A673 (cell line): ENCODE measurements at regions not wholly inside any gene's neighbourhood (a gene's known extent, or its start where the extent isn't known, plus 50 kb on each side); places are given as distances from the start of the nearest gene placed in this dataset.

ENCODE experiments used
- BruUV-seq: library from RNA; stranded (reverse); fragments of 400-500 nt; replicated peaks from 2 replicates; lab custom pipeline; 2021; lab: Mats Ljungman, UMichigan
- CTCF ChIA-PET: fragments of 300-600 bp; sonication (Branson Sonifier 250); formaldehyde crosslinking; loops from one replicate; lab custom pipeline; 2022; ENCODE audit warnings: antibody characterized with exemption; lab: Charles Lee
- POLR2A ChIA-PET: fragments of 300-600 bp; sonication (Branson Sonifier 250); formaldehyde crosslinking; loops from one replicate; lab custom pipeline; 2022; ENCODE audit warnings: antibody characterized with exemption; ENCODE audit not compliant: low non-redundant PET; lab: Charles Lee
- DNase-seq: peaks from one replicate; pipeline ENCODE4 v3.0.0-alpha.2; 2015; ENCODE audit warnings: low spot score
- H3K27ac ChIP-seq: fragments of 200-600 bp; sonication (generic); 2 replicates; pipeline ENCODE4 v1.5.1; 2016; ENCODE audit warnings: mixed run types, low read depth, mild to moderate bottlenecking, mixed read lengths, antibody characterized with exemption, low read length; ENCODE audit not compliant: poor library complexity, severe bottlenecking
- H3K27me3 ChIP-seq: fragments of 200-600 bp; sonication (generic); replicated peaks from 2 replicates; pipeline ENCODE4 v1.6.1; 2017; ENCODE audit warnings: mixed run types, low read depth, mild to moderate bottlenecking, mixed read lengths, antibody characterized with exemption, low read length; ENCODE audit not compliant: insufficient read depth, poor library complexity
- H3K36me3 ChIP-seq: fragments of 200-600 bp; sonication (generic); 2 replicates; pipeline ENCODE4 v1.6.1; 2016; ENCODE audit warnings: mixed run types, mild to moderate bottlenecking, mixed read lengths, antibody characterized with exemption, low read length; ENCODE audit not compliant: insufficient read depth, poor library complexity, severe bottlenecking
- H3K4me1 ChIP-seq: fragments of 200-600 bp; sonication (generic); 2 replicates; pipeline ENCODE4 v1.6.1; 2017; ENCODE audit warnings: mixed run types, mild to moderate bottlenecking, mixed read lengths, antibody characterized with exemption, low read length; ENCODE audit not compliant: insufficient read depth, poor library complexity, severe bottlenecking
- H3K4me3 ChIP-seq: fragments of 200-600 bp; sonication (generic); 2 replicates; pipeline ENCODE4 v1.5.1; 2016; ENCODE audit warnings: low read depth, mixed run types, mild to moderate bottlenecking, mixed read lengths, low read length; ENCODE audit not compliant: poor library complexity, severe bottlenecking
- H3K9me3 ChIP-seq: fragments of 200-600 bp; sonication (generic); 2 replicates; pipeline ENCODE4 v1.6.1; 2016; ENCODE audit warnings: mixed run types, low read depth, mild to moderate bottlenecking, mixed read lengths, antibody characterized with exemption, low read length; ENCODE audit not compliant: poor library complexity, severe bottlenecking
- EZH2 ChIP-seq: fragments of 200-600 bp; sonication (generic); IDR thresholded peaks from 2 replicates; pipeline ENCODE4 v1.6.1; 2017; ENCODE audit warnings: borderline replicate concordance, low read depth, mild to moderate bottlenecking, mixed read lengths, antibody characterized with exemption, low read length; ENCODE audit not compliant: poor library complexity, severe bottlenecking
- intact Hi-C: fragments of 100-400 bp; cut with micrococcal nuclease; formaldehyde crosslinking; loops from one replicate; pipeline ENCODE4 v1.10.0; 2022; ENCODE audit not compliant: unreplicated experiment
- TF ChIP-seq, protein P1 (sequence below): fragments of 300-800, 200-600 bp; sonication (generic); conservative IDR thresholded peaks from 2 replicates; pipeline ENCODE4 v1.5.1; 2017; ENCODE audit warnings: low read depth, mild to moderate bottlenecking, antibody characterized with exemption, low read length, moderate library complexity, mixed read lengths

DNA sequence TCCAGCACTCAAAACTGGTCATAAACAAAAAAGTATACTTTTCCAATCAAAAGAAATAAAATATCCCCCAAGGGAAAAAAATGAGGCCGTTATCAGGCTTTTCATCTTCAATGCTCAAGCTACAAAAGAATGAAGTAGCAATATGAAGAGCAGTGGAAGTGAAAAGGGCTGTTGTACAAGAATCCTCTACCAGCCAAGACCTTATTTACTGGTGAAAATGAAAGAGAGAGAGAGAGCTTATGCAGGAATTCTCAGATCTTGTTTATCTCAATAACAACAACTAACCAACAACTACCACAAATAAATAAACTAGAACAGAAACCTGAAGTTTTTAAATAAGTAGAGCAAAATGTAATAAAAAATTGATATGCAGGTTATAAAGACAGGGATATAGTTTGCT lies 400.6 kb downstream of the HDGFL1 start:
- DNase-seq, result no peak
- POLR2A ChIA-PET, result no interaction called here
- Histone ChIP-seq H3K27ac (no peak overlapping the region), H3K27me3 (no peaks in the 10 kb centered on the region), H3K36me3 (no peaks in the 10 kb centered on the region), H3K4me3 (no peak overlapping the region), H3K4me1 (no peaks in the 10 kb centered on the region), H3K9me3 (no peaks in the 10 kb centered on the region)
- TF ChIP-seq EZH2, result no peak
- TF ChIP-seq, protein P1, sequence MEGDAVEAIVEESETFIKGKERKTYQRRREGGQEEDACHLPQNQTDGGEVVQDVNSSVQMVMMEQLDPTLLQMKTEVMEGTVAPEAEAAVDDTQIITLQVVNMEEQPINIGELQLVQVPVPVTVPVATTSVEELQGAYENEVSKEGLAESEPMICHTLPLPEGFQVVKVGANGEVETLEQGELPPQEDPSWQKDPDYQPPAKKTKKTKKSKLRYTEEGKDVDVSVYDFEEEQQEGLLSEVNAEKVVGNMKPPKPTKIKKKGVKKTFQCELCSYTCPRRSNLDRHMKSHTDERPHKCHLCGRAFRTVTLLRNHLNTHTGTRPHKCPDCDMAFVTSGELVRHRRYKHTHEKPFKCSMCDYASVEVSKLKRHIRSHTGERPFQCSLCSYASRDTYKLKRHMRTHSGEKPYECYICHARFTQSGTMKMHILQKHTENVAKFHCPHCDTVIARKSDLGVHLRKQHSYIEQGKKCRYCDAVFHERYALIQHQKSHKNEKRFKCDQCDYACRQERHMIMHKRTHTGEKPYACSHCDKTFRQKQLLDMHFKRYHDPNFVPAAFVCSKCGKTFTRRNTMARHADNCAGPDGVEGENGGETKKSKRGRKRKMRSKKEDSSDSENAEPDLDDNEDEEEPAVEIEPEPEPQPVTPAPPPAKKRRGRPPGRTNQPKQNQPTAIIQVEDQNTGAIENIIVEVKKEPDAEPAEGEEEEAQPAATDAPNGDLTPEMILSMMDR, result no peak
- no TSS peak for BruUV-seq
- CTCF ChIA-PET, result no interaction called here
- intact Hi-C loops, result no loop called here

DNA sequence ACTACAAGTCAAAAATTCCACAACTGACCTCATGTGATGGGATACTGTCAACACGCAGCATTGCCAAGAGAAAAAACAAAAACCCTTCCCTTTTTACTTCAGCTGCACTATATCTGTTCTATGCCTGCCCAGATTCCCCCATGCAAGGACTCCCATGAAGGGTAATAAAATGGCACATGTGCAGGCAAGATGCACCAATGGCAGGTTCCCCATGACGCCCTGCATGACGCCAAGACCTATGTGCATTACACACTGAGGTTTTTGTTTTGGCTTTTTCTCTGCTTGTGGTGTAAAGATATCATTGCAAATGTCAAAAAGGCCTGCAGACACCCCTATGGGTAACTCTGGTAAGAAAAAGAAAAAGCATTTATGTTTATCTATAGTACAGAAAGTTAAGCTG lies 403.4 kb downstream of the HDGFL1 start:
- POLR2A ChIA-PET, result no interaction called here

DNA sequence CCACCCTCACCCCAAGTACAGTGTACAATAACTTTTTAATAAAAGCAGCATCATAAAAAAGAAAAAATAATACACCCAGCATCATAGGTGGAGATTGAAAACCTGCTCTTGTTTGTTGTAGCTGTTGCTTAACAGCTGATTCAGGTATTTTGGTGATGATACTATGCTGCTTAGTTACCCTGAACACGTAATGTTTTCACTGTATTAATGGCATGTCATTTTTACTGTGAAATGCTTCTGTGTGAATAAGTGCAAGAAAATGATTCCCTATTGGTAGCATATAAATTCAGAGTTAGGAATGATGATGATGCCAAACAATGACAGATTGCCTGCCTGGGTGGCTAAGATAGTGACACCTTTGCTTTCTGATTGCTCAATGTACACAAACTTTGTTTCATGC lies 405.7 kb downstream of the HDGFL1 start:
- CTCF ChIA-PET, result no interaction called here
- TF ChIP-seq, protein P1, result no peak
- no peak for TF ChIP-seq EZH2
- BruUV-seq, result no TSS peak
- no peaks in the 10 kb centered on the region for H3K4me1 ChIP-seq
- intact Hi-C loops, result no loop called here
- H3K27me3 ChIP-seq, result no peaks in the 10 kb centered on the region
- no peaks in the 10 kb centered on the region for H3K36me3 ChIP-seq
- no peak overlapping the region for H3K4me3 ChIP-seq
- H3K27ac ChIP-seq, result no peak overlapping the region
- POLR2A ChIA-PET, result no interaction called here
- no peak for DNase-seq
- no peaks in the 10 kb centered on the region for H3K9me3 ChIP-seq

More for the DNA sequence above, 403.4 kb downstream of the HDGFL1 start:
- intact Hi-C loops, result no loop called here
- no peaks in the 10 kb centered on the region for H3K9me3 ChIP-seq
- DNase-seq, result no peak
- no peaks in the 10 kb centered on the region for H3K36me3 ChIP-seq
- CTCF ChIA-PET, result no interaction called here
- TF ChIP-seq EZH2, result no peak
- TF ChIP-seq, protein P1, result no peak
- H3K27ac ChIP-seq, result no peak overlapping the region
- H3K27me3 ChIP-seq, result no peaks in the 10 kb centered on the region
- no peak overlapping the region for H3K4me3 ChIP-seq
- no TSS peak for BruUV-seq
- H3K4me1 ChIP-seq, result no peaks in the 10 kb centered on the region
